GM21737 (cell line): ENCODE measurements at regions not wholly inside any gene's neighbourhood (a gene's known extent, or its start where the extent isn't known, plus 50 kb on each side); places are given as distances from the start of the nearest gene placed in this dataset.

Source experiments
- ATAC-seq: cut with Tn5 transposase; IDR thresholded peaks from one replicate; pipeline ENCODE4 v1.9.1; 2021; ENCODE audit warnings: mild to moderate bottlenecking, moderate library complexity; ENCODE audit not compliant: unreplicated experiment

DNA sequence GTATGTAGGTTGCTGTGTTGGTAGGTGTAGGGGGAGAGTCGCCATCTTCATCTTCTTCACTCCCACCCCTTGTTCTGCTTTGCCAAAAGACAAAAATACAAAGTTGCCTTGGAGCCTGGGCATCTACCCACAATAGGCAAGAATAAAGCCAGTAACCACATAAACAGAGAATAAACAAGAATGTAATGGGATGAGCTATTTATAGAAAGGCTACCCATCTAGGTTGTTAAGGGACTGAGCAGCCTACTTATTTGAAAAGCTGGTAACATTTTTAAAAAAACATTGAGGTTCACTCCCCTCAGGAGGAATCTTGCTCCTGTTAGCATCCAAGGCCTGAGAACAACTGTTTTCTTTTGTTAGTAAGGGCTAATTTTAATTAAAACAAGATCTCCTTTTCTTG, 301.4 kb upstream of the STXBP5 start:
- ATAC-seq: no peak

GRCh38 chr6:146903451-146903850, 300.8 kb upstream of the STXBP5 start:
- ATAC-seq: no peak

DNA sequence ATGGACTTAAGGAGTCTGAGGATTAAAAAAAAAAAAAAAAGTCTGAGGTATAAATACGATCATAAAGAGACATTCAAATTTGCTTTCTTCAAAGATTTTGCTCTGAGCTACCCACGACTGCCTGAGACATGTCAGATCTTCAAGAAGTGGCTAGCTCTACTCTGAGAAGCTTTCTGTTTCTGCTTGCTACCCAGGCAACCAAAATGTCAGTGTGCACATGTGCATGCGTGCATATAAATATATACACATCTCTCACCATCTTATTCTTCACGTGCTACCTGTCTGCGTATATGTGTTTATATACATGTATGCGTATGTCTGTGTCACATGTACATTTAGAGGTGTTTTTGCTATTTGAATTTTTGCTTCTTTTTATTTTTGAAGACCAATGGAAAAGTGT, 299.6 kb upstream of the STXBP5 start:
- no peak for ATAC-seq

- ATAC-seq: no peak
These were observed 299.0 kb upstream of the STXBP5 start for GRCh38 chr6:146905181-146905704.

- no peak for ATAC-seq
These were observed 295.4 kb upstream of the STXBP5 start for GRCh38 chr6:146908786-146909185.

DNA sequence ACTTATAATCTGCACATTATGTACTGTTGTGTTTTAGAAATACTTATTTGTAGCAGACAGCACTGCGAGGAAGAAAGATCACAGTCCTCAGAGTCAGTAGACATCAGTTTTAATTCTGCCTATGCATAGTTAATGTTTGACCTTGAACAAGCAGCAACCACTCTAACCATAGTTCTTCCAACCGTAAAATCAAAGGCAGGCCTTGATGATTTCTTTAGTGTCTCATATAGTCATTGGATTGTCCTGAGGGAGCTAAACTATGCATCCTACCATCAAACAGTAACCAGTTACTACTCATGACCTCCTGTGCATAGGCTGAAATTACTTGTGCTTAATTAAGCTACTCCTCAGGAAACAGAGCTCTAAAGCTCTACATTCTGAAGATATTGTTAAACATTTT, 294.8 kb upstream of the STXBP5 start:
- no peak for ATAC-seq

- no peak for ATAC-seq
These were observed 294.3 kb upstream of the STXBP5 start for GRCh38 chr6:146909886-146910285.

DNA sequence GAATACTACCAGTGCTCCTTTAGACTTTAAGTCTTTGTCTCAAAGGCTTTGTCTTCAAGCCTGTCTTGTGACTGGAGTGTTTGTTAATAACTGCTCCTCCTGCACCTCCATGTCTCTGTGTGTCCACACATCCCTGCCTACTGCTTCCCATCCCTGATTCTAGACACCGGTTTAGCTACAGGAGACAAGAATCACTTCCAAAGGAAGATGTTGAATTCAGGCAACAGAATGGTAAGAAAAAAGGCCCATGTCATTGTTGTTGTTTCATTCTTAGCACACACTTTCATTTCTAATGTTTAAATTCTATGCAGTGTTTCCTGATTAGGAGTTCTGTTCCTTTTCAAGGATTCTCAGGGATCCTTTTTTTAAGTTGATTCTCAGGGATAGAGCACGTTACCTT, 293.6 kb upstream of the STXBP5 start:
- no peak for ATAC-seq

DNA sequence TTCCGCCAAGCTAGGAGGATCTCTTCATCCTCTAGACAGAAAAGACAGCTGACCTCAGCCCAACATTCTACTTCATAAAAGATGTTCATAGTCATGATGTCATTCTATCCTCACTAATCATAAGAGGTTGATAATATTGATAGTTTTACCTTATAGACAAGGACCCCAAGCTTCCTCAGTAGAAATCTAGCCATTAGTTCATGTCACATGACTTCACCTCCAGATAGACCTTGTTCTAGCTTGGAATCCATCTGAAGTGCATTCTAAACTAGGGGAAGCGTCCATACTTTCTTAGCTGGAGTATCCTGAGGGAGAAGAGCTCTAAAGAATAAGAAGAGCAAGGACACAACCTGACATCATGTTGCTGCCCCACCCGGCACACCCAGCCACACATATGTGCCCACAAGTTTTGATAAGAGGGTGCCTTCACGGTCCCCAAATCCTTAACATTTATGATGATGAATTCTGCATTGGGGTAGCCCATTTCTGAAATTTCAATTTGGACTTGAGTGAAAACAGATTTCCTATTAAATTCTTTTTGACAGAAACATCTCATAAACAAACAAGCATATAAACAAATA, 292.5 kb upstream of the STXBP5 start:
- ATAC-seq: no peak

GRCh38 chr6:146912730-146913685, 291.2 kb upstream of the STXBP5 start:
- ATAC-seq: no peak

DNA sequence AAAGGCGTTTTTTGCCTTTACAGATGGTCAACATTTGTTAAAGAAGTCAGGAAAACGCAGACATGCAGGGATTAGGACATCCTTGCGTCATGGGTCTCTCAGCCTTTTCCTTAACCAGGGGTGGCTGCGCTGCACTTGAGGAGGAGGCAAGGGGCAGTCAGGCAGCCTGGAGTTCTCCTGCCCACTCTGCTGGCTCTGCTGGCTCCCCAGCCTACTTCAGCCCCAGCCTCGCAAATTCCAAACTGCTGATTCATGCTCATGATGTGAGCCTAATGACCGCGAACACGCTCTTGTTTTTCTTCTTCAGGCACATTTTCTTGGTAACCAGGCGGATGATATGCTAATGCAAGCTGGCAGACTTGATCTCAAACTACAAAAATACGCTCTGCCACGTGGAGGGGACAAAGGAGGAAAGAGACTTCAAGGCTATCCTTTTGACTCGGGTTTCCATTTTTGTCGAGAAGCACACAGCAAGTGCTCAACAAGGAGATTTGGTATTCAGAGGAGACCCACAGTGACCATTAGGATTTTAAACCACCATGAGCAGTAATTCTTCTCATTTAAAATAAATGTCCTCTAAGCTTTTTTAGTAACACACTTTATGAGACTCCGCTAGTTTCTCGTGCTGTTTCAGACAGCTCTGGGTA, 290.3 kb upstream of the STXBP5 start:
- ATAC-seq: no peak

- no peak for ATAC-seq
These were observed 289.4 kb upstream of the STXBP5 start for GRCh38 chr6:146914489-146915483.

DNA sequence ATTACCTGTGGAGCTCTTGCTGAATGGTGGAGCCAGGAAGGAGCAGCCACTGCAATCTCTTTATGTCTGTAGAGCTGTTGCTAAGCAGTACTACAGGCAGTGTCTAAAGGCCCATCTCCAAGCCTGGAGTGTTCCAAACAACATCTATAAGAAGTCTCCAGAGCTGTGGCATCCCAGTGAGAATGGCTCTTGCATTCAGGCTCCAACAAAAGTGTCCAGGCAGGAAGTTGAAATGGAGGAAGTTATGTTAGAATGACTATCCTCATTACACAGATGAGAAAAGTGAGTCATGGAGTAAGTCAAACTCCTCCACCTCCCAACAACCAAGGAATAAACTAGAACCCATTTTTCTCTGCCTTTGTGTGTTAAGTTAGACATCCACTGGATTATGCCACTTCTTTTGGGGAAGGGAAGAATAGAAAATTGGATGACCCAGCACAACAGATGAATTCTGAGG, 288.5 kb upstream of the STXBP5 start:
- no peak for ATAC-seq

GRCh38 chr6:146916435-146917025, 287.7 kb upstream of the STXBP5 start:
- no peak for ATAC-seq

GRCh38 chr6:146917182-146917581, 287.0 kb upstream of the STXBP5 start:
- ATAC-seq: no peak

DNA sequence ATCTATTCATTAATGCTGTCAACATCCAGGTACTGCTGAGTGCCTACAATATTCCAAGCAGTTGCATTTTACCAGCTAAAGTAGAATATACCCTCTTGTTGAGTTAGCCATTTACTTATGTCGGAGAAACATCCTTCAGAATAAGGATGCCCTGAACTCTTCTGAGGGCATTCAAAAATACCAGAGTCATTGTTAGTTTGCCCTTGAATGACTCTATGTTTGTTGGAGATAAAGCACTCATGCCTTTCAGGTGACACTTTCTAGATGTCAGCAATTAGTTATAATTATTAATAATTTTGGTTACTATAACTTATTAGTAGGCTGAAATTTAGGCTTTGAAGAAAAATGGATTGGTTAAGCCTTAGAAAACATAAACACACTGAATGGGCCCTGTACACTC, 286.2 kb upstream of the STXBP5 start:
- ATAC-seq: no peak

GRCh38 chr6:146919017-146919416, 285.2 kb upstream of the STXBP5 start:
- no peak for ATAC-seq

- ATAC-seq: no peak
These were observed 280.9 kb upstream of the STXBP5 start for GRCh38 chr6:146923205-146923833.

DNA sequence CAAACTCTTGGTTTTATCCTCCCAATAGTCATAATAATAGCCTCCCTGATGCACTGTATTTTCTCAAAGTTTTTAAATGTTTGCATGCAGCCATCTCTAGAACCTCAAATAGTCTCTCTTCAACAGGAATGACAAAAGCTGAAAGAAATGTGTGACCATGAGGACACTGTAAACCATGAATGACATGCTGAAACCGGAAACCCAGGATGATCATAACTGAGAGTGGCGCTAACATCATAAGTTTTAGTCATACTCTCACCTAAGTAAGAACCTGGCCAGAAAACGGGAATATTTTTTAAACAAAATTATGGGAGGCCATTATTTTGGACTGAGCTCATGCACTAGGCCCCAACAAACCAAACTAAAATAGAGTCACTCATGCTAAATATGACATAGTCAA, 278.4 kb upstream of the STXBP5 start:
- ATAC-seq: no peak

- ATAC-seq: no peak
These were observed 275.7 kb upstream of the STXBP5 start for GRCh38 chr6:146928503-146928902.
